ENCODE measurements at regions not wholly inside any gene's neighbourhood (a gene's known extent, or its start where the extent isn't known, plus 50 kb on each side); places are given as distances from the start of the nearest gene placed in this dataset.

GRCh38 chr1:60903591-60903990, 178.8 kb upstream of the NFIA start:
- Histone ChIP-seq H4K20me1 (ENCODE audit: insufficient read depth) (no peaks in the 10 kb centered on the region), H2AFZ (ENCODE audit: low read depth, low read length) (no peak overlapping the region), H3K79me2 (replicated peaks; ENCODE audit: insufficient read depth, low read length) (no peaks in the 10 kb centered on the region), H3K36me3 (ENCODE audit: insufficient read depth, low read length) (no peaks in the 10 kb centered on the region), H3K27me3 (ENCODE audit: insufficient read depth, low read depth, low read length) (no peaks in the 10 kb centered on the region), H3K4me3 (ENCODE audit: low read length) (no peak overlapping the region), H3K9me3 (ENCODE audit: low read length) (no peaks in the 10 kb centered on the region), H3F3A (ENCODE audit: insufficient read depth, low read length, poor library complexity, severe bottlenecking) (no peaks in the 10 kb centered on the region), H3K9ac (ENCODE audit: low read length) (no peak overlapping the region), H3K9me2 (ENCODE audit: insufficient read depth, low read length) (no peaks in the 10 kb centered on the region), H3K4me2 (ENCODE audit: low read length) (no peak overlapping the region), H3K27ac (ENCODE audit: low read length) (no peak overlapping the region)
- no peak for TF ChIP-seq MXI1 (conservative IDR thresholded peaks at IDR 0.05; ENCODE audit: poor library complexity, severe bottlenecking)

GRCh38 chr1:60899464-60899863, 182.9 kb upstream of the NFIA start:
- Histone ChIP-seq H3K9ac (ENCODE audit: low read length) (no peak overlapping the region), H3K27me3 (ENCODE audit: insufficient read depth, low read depth, low read length) (no peaks in the 10 kb centered on the region), H3K27ac (ENCODE audit: low read length) (no peak overlapping the region), H3K4me3 (ENCODE audit: low read length) (no peak overlapping the region), H3K9me2 (ENCODE audit: insufficient read depth, low read length) (no peaks in the 10 kb centered on the region), H3K36me3 (ENCODE audit: insufficient read depth, low read length) (no peaks in the 10 kb centered on the region), H3K9me3 (ENCODE audit: low read length) (no peaks in the 10 kb centered on the region), H2AFZ (ENCODE audit: low read depth, low read length) (no peak overlapping the region), H3K4me2 (ENCODE audit: low read length) (no peak overlapping the region), H3K79me2 (replicated peaks; ENCODE audit: insufficient read depth, low read length) (no peaks in the 10 kb centered on the region), H3F3A (ENCODE audit: insufficient read depth, low read length, poor library complexity, severe bottlenecking) (no peaks in the 10 kb centered on the region), H4K20me1 (ENCODE audit: insufficient read depth) (no peaks in the 10 kb centered on the region)
- TF ChIP-seq RAD21 (conservative IDR thresholded peaks at IDR 0.05) (no peak), EZH2 (IDR thresholded peaks at IDR 0.05; ENCODE audit: borderline replicate concordance, insufficient read depth, low read length, poor library complexity, severe bottlenecking) (no peak), TAF1 (IDR thresholded peaks at IDR 0.05; ENCODE audit: low read depth) (no peak), MXI1 (conservative IDR thresholded peaks at IDR 0.05; ENCODE audit: poor library complexity, severe bottlenecking) (no peak), CTCF (IDR thresholded peaks at IDR 0.05; ENCODE audit: poor library complexity, severe bottlenecking) (no peak), POLR2AphosphoS5 (IDR thresholded peaks at IDR 0.05) (no peak), REST (IDR thresholded peaks at IDR 0.05; ENCODE audit: borderline replicate concordance) (no peak), EP300 (conservative IDR thresholded peaks at IDR 0.05; ENCODE audit: poor library complexity, severe bottlenecking) (no peak), SMC3 (conservative IDR thresholded peaks at IDR 0.05; ENCODE audit: poor library complexity) (no peak)

- no peak overlapping the region for H3K4me3 ChIP-seq (ENCODE audit: low read length)
- H3K27ac ChIP-seq (ENCODE audit: low read length), result no peak overlapping the region
- H3F3A ChIP-seq (ENCODE audit: insufficient read depth, low read length, poor library complexity, severe bottlenecking), result no peaks in the 10 kb centered on the region
- no peak for TF ChIP-seq EP300 (conservative IDR thresholded peaks at IDR 0.05; ENCODE audit: poor library complexity, severe bottlenecking)
- no peak for TF ChIP-seq EZH2 (IDR thresholded peaks at IDR 0.05; ENCODE audit: borderline replicate concordance, insufficient read depth, low read length, poor library complexity, severe bottlenecking)
- TF ChIP-seq TAF1 (IDR thresholded peaks at IDR 0.05; ENCODE audit: low read depth), result no peak
- no peak for TF ChIP-seq RAD21 (conservative IDR thresholded peaks at IDR 0.05)
- TF ChIP-seq MXI1 (conservative IDR thresholded peaks at IDR 0.05; ENCODE audit: poor library complexity, severe bottlenecking), result no peak
- no peak for TF ChIP-seq POLR2AphosphoS5 (IDR thresholded peaks at IDR 0.05)
- no peak for TF ChIP-seq SMC3 (conservative IDR thresholded peaks at IDR 0.05; ENCODE audit: poor library complexity)
- no peak for TF ChIP-seq CTCF (IDR thresholded peaks at IDR 0.05; ENCODE audit: poor library complexity, severe bottlenecking)
- TF ChIP-seq REST (IDR thresholded peaks at IDR 0.05; ENCODE audit: borderline replicate concordance), result no peak
- H4K20me1 ChIP-seq (ENCODE audit: insufficient read depth), result no peaks in the 10 kb centered on the region
- no peaks in the 10 kb centered on the region for H3K9me2 ChIP-seq (ENCODE audit: insufficient read depth, low read length)
- H3K4me2 ChIP-seq (ENCODE audit: low read length), result no peak overlapping the region
- no peaks in the 10 kb centered on the region for H3K36me3 ChIP-seq (ENCODE audit: insufficient read depth, low read length)
- H3K9me3 ChIP-seq (ENCODE audit: low read length), result no peaks in the 10 kb centered on the region
- no peak overlapping the region for H3K9ac ChIP-seq (ENCODE audit: low read length)
- H3K27me3 ChIP-seq (ENCODE audit: insufficient read depth, low read depth, low read length), result no peaks in the 10 kb centered on the region
- no peaks in the 10 kb centered on the region for H3K79me2 ChIP-seq (replicated peaks; ENCODE audit: insufficient read depth, low read length)
- no peak overlapping the region for H2AFZ ChIP-seq (ENCODE audit: low read depth, low read length)
Observed at GRCh38 chr1:60898987-60899386, 183.4 kb upstream of the NFIA start.
